ENCODE measurements at regions not wholly inside any gene's neighbourhood (a gene's known extent, or its start where the extent isn't known, plus 50 kb on each side); places are given as distances from the start of the nearest gene placed in this dataset.

DNA sequence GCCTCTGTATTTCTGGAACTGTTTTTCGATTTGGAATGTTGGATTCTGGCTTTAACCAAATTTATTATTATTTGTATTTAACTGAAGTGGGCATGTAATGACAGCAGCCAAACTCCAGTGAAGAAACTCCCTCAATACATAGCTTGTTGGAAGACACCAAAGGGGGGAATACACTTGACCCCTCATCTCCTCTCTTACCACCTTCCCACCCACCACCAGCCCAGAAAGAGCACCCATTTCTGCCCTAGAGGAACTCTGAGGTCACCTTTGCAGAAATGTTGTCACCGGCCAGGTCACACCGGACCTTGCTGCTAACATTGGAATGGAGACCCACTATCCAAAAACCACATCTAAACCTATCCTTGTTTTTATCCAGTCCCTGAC is 58.6 kb upstream of the CA12 start:
- DNase-seq: no peak
- no peaks in the 10 kb centered on the region for H3K36me3 ChIP-seq
- H3K9me3 ChIP-seq: no peaks in the 10 kb centered on the region
- no peak overlapping the region for H3K27ac ChIP-seq
- TF ChIP-seq, protein P1, sequence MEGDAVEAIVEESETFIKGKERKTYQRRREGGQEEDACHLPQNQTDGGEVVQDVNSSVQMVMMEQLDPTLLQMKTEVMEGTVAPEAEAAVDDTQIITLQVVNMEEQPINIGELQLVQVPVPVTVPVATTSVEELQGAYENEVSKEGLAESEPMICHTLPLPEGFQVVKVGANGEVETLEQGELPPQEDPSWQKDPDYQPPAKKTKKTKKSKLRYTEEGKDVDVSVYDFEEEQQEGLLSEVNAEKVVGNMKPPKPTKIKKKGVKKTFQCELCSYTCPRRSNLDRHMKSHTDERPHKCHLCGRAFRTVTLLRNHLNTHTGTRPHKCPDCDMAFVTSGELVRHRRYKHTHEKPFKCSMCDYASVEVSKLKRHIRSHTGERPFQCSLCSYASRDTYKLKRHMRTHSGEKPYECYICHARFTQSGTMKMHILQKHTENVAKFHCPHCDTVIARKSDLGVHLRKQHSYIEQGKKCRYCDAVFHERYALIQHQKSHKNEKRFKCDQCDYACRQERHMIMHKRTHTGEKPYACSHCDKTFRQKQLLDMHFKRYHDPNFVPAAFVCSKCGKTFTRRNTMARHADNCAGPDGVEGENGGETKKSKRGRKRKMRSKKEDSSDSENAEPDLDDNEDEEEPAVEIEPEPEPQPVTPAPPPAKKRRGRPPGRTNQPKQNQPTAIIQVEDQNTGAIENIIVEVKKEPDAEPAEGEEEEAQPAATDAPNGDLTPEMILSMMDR (IDR thresholded peaks at IDR 0.05): no peak
- H3K27me3 ChIP-seq: no peaks in the 10 kb centered on the region
- intact Hi-C loops (cut with DNase I; ENCODE audit: low total_unique reads): no loop called here
- peaks cover 0 to 16% (median 9%) of the 10 kb centered on the region in 4 donors for H3K4me1 ChIP-seq
- H3K4me3 ChIP-seq: no peak overlapping the region

DNA sequence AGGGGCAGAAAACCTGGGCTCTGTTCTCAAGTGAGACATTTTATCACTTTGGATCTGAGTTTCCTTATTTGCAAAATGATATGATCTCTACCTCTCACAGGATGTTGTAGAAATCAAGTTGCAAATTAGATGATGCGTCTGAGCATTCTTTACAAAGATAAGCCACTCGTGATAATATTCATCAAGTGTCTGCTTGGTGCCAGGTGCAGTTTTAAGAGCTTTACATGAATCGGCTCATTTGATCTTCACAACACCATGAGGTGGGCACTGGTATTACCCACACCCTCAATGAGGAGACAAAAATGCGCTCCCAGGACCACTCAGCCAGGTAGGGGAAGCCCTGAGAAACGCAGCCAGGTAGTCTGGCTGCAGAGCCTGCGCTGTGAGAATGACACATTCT is 59.1 kb upstream of the CA12 start:
- H3K4me1 ChIP-seq: peaks cover 0 to 16% (median 9%) of the 10 kb centered on the region in 4 donors
- no peak for DNase-seq
- H3K27ac ChIP-seq: no peak overlapping the region
- H3K9me3 ChIP-seq: no peaks in the 10 kb centered on the region
- no peaks in the 10 kb centered on the region for H3K36me3 ChIP-seq
- no peaks in the 10 kb centered on the region for H3K27me3 ChIP-seq
- TF ChIP-seq, protein P1 (IDR thresholded peaks at IDR 0.05): no peak
- H3K4me3 ChIP-seq: no peak overlapping the region
- intact Hi-C loops (cut with DNase I; ENCODE audit: low total_unique reads): no loop called here

DNA sequence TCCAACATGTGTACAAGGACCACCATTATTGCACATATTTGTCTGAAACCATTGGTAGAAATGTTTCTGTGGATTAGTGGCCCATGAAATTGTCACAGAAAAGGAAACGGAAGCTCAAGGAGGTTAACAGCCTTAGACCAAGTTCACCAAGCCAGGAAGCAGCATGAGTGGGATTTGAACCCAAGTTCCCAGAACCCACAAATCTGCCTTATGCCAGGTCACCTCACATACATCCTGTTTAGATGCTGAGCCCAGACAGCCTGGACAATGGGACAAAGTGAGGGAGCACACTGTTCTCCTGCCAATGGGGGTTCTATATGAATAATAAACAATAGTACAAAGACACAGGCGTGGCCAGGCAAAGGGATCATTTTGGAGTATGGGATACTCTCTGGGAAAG is 59.6 kb upstream of the CA12 start:
- Histone ChIP-seq H3K27me3 (no peaks in the 10 kb centered on the region), H3K4me1 (peaks cover 0 to 15% (median 9%) of the 10 kb centered on the region in 4 donors), H3K9me3 (no peaks in the 10 kb centered on the region), H3K36me3 (no peaks in the 10 kb centered on the region), H3K4me3 (no peak overlapping the region), H3K27ac (no peak overlapping the region)
- DNase-seq: no peak
- intact Hi-C loops (cut with DNase I; ENCODE audit: low total_unique reads): no loop called here
- TF ChIP-seq, protein P1 (IDR thresholded peaks at IDR 0.05): no peak

DNA sequence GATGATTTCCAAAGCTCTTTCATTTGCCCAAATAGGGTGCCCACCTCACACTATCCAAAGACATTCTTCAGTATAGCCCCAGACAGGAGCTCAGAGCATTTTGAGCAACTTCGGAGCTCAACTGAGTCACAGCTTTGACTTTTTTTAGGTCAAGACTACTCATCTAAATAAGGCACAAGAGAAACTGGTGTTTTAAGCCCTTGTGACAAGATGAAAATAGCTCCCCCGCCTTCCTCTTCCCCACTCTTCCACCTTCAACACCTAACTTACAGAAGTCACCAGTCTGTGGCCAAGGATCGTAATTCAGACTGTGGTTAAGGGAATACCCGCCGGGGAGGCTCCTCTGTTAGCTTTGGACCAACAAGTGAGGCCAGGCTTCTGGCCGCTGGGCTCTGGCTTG is 60.4 kb upstream of the CA12 start:
- no peaks in the 10 kb centered on the region for H3K27me3 ChIP-seq
- peaks cover 0 to 7% (median 3%) of the 10 kb centered on the region in 4 donors for H3K4me1 ChIP-seq
- no peaks in the 10 kb centered on the region for H3K36me3 ChIP-seq
- H3K4me3 ChIP-seq: no peak overlapping the region
- TF ChIP-seq, protein P1 (IDR thresholded peaks at IDR 0.05): no peak
- no peaks in the 10 kb centered on the region for H3K9me3 ChIP-seq
- intact Hi-C loops (cut with DNase I; ENCODE audit: low total_unique reads): no loop called here
- DNase-seq: no peak
- no peak overlapping the region for H3K27ac ChIP-seq

DNA sequence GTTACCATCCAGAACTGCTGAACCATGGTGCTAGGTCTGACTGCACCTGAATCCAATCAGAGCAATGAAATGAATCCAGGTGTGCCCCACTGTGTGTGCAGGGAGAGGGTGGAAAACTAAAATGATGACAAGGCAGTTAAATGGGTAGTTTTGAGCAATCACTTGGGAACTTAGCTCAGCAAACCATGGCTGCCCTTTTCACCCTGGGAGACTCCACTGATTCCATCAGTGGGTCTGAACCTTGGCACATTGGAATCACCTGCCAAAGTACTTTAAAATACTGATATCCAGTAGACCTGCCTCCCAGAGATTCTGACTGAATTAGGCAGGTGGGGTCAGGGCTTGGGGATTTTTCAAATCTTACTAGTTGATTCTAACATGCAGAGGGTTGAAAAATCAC is 59.8 kb upstream of the USP3 start:
- intact Hi-C loops (cut with DNase I; ENCODE audit: low total_unique reads): no loop called here
- Histone ChIP-seq H3K36me3 (no peaks in the 10 kb centered on the region), H3K27ac (no peak overlapping the region), H3K27me3 (no peaks in the 10 kb centered on the region), H3K4me3 (no peak overlapping the region), H3K9me3 (no peaks in the 10 kb centered on the region), H3K4me1 (no peaks in the 10 kb centered on the region)
- TF ChIP-seq, protein P1 (IDR thresholded peaks at IDR 0.05): no peak
- DNase-seq: no peak

DNA sequence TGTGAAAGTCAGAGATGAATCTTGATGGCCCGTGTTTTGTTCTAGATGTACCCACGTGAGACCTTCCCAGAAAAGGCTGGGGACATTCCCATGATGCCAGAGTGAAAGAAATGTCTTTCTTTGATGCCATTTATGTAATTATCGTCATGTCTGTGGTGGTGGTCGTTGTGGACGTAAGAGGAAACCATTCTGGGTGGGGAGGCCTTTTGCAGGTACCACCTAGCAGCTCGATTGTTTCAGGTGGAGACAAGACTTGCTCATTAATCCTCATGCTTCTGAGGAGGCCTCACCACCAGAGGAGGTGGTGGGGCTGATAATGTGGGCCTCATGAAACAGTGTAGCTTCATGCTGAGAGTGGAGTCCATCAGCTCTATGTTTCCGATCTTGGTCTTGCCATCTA is 58.1 kb upstream of the USP3 start:
- Histone ChIP-seq H3K9me3 (no peaks in the 10 kb centered on the region), H3K36me3 (no peaks in the 10 kb centered on the region), H3K4me1 (no peaks in the 10 kb centered on the region), H3K27me3 (peaks cover 0 to 4% of the 10 kb centered on the region in 2 donors), H3K27ac (no peak overlapping the region), H3K4me3 (no peak overlapping the region)
- intact Hi-C loops (cut with DNase I; ENCODE audit: low total_unique reads): no loop called here
- TF ChIP-seq, protein P1 (IDR thresholded peaks at IDR 0.05): no peak
- no peak for DNase-seq
